Gastroesophageal sphincter (tissue), 4 donors: ENCODE measurements at regions not wholly inside any gene's neighbourhood (a gene's known extent, or its start where the extent isn't known, plus 50 kb on each side); places are given as distances from the start of the nearest gene placed in this dataset.
A peak's percentile ranks its signal among the peaks of the same experiment; 100 is the strongest.

ENCODE experiments used
- ATAC-seq: fragments of 150-250 bp; one replicate; pipeline ENCODE4 v1.9.1; 2016; ENCODE audit warnings: mild to moderate bottlenecking, moderate library complexity
- H3K27ac ChIP-seq, 4 donors: fragments of 200-600 bp; sonication (generic) in 3 of 4; 1 replicate in 3 of 4; 2 replicates in 1 of 4; pipeline ENCODE4 v1.5.1; 2016 to 2019
- H3K27me3 ChIP-seq: fragments of 200-600 bp; sonication (generic); one replicate; pipeline ENCODE4 v1.5.1; 2019
- H3K36me3 ChIP-seq, 2 donors: fragments of 200-600 bp; sonication (generic); one replicate each; pipeline ENCODE4 v1.5.1; 2019; ENCODE audit warnings: control low read depth in 1 of 2
- H3K4me1 ChIP-seq, 3 donors: fragments of 200-600 bp; sonication (generic); 1 replicate in 2 of 3; 2 replicates in 1 of 3; pipeline ENCODE4 v1.5.1; 2016 to 2019; ENCODE audit warnings: control low read depth in 2 of 3
- H3K4me3 ChIP-seq, 2 donors: fragments of 200-600 bp; sonication (generic); one replicate each; pipeline ENCODE4 v1.5.1; 2019; ENCODE audit warnings: mild to moderate bottlenecking in 1 of 2, moderate library complexity in 1 of 2
- H3K9me3 ChIP-seq, 3 donors: fragments of 200-600 bp; sonication (generic); one replicate each; pipeline ENCODE4 v1.5.1; 2017 to 2019; ENCODE audit warnings: control low read depth in 2 of 3
- EP300 ChIP-seq: sonication (generic); formaldehyde crosslinking; IDR thresholded peaks from one replicate; pipeline ENCODE4 v1.6.1; 2017; ENCODE audit warnings: antibody characterized with exemption, mild to moderate bottlenecking
- POLR2A ChIP-seq, 2 donors: fragments of 450-650 bp; IDR thresholded peaks; one replicate each; pipeline ENCODE4 v1.6.1; 2017; ENCODE audit warnings: antibody characterized with exemption in 2 of 2, mild to moderate bottlenecking in 2 of 2, moderate library complexity in 1 of 2
- POLR2AphosphoS5 ChIP-seq: sonication (generic); formaldehyde crosslinking; IDR thresholded peaks from one replicate; pipeline ENCODE4 v1.6.1; 2017; ENCODE audit warnings: antibody characterized with exemption
- WGBS, 2 donors: methylation state at CpG; one replicate each; pipeline ENCODE4 v1.1.5; 2018; ENCODE audit warnings: low coverage in 1 of 2; 5-methylcytosine and 5-hydroxymethylcytosine counted together
- TF ChIP-seq, protein P1 (sequence below), 4 experiments: fragments of 200-600 bp in 2 of 4; fragments of 450-650 bp in 2 of 4; sonication (generic) in 1 of 4; IDR thresholded peaks; one replicate each; pipeline ENCODE4 v1.5.1; 2017 to 2019; ENCODE audit warnings: antibody characterized with exemption in 4 of 4, mild to moderate bottlenecking in 2 of 4, moderate library complexity in 2 of 4

DNA sequence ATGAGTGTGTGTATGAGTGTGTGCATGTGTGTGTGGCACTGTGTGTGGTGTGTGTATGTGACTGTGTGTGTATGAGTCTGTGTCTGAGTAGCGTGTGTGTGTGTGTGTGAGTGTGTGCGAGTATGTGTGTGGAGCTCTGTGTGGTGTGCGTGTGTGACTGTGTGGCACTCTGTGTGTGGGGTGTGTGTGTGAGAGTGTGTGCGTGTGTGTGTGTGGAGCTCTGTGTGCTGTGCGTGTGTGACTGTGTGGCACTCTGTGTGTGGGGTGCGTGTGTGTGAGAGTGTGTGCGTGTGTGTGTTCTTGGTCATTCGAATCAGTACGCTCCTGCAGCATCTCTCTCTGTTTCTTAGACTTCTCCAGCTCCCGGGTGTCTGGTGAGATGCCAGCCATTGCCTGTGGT, 76.9 kb upstream of the TMEM132C start:
- 78 to 80% methylated on average over 6 to 7 of the region's 10 CpGs for WGBS, 2 donors
- Histone ChIP-seq H3K4me3 (no peak overlapping the region), H3K36me3 (no peaks in the 10 kb centered on the region), H3K4me1 (no peaks in the 10 kb centered on the region), H3K9me3 (no peaks in the 10 kb centered on the region), H3K27ac (no peak overlapping the region), H3K27me3 (peaks cover 32% of the 10 kb centered on the region)
- ATAC-seq = no peak
- no peak for TF ChIP-seq POLR2A (IDR thresholded peaks at IDR 0.05)
- no peak for TF ChIP-seq EP300
- TF ChIP-seq POLR2AphosphoS5 = no peak
- TF ChIP-seq, protein P1, sequence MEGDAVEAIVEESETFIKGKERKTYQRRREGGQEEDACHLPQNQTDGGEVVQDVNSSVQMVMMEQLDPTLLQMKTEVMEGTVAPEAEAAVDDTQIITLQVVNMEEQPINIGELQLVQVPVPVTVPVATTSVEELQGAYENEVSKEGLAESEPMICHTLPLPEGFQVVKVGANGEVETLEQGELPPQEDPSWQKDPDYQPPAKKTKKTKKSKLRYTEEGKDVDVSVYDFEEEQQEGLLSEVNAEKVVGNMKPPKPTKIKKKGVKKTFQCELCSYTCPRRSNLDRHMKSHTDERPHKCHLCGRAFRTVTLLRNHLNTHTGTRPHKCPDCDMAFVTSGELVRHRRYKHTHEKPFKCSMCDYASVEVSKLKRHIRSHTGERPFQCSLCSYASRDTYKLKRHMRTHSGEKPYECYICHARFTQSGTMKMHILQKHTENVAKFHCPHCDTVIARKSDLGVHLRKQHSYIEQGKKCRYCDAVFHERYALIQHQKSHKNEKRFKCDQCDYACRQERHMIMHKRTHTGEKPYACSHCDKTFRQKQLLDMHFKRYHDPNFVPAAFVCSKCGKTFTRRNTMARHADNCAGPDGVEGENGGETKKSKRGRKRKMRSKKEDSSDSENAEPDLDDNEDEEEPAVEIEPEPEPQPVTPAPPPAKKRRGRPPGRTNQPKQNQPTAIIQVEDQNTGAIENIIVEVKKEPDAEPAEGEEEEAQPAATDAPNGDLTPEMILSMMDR (IDR thresholded peaks at IDR 0.05) = no peak

DNA sequence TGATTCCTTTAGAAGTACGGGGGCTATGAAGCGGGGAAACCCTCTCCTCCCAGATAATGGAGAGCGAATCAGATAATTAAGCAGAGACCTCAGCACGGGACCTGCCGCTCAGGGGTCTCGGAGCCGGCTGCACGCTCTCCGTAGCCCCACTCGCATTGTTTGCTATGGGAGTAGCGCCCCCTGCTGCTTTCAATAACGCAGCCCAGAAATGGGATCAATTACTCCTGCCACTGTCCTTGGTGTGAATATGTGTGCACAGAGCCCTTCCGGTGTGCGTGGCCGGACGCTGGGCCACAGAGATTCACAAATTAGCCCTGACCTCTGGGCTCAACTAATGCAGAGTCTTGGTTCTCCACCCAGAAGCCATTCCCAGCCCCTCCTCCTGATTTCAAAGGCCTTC, 76.4 kb upstream of the TMEM132C start:
- no peak overlapping the region for H3K27ac ChIP-seq
- no peaks in the 10 kb centered on the region for H3K9me3 ChIP-seq
- TF ChIP-seq, protein P1 (IDR thresholded peaks at IDR 0.05) = peak in 2 of 4 experiments; percentile 14 to 35
- TF ChIP-seq EP300 (no peak), POLR2AphosphoS5 (no peak)
- H3K4me1 ChIP-seq = no peaks in the 10 kb centered on the region
- no peak for ATAC-seq
- 3% methylated on average over 9 of the region's 16 CpGs; no CpG with 5 or more reads in 1 of the 2 donors for WGBS, 2 donors
- no peak overlapping the region for H3K4me3 ChIP-seq
- no peaks in the 10 kb centered on the region for H3K36me3 ChIP-seq
- H3K27me3 ChIP-seq = peaks cover 34% of the 10 kb centered on the region

DNA sequence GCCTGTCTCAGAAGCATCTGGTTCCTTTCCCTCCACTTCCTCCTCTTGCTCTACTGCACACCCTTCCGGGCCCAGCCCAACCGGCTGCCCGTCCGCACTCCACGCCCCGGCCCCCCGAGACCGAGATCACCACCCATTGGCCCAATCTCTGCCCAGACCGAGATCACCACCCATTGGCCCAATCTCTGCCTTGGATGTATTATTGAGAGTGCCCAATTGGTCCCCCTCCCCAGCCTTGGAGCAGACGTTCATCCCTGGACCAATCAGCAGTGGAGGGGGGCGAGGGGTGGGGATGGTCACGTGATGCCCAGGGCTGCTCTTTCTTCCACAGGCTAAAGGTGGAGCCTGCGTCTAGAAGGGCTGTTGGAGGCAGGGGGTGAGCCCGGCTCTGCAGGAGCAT, 75.6 kb upstream of the TMEM132C start:
- no peaks in the 10 kb centered on the region for H3K4me1 ChIP-seq
- no peak overlapping the region for H3K4me3 ChIP-seq
- no peaks in the 10 kb centered on the region for H3K36me3 ChIP-seq
- no peak for TF ChIP-seq POLR2AphosphoS5
- no peaks in the 10 kb centered on the region for H3K9me3 ChIP-seq
- no peak overlapping the region for H3K27ac ChIP-seq
- H3K27me3 ChIP-seq = peaks cover 34% of the 10 kb centered on the region
- ATAC-seq = no peak
- 67% methylated on average over 9 of the region's 14 CpGs; no CpG with 5 or more reads in 1 of the 2 donors for WGBS, 2 donors

DNA sequence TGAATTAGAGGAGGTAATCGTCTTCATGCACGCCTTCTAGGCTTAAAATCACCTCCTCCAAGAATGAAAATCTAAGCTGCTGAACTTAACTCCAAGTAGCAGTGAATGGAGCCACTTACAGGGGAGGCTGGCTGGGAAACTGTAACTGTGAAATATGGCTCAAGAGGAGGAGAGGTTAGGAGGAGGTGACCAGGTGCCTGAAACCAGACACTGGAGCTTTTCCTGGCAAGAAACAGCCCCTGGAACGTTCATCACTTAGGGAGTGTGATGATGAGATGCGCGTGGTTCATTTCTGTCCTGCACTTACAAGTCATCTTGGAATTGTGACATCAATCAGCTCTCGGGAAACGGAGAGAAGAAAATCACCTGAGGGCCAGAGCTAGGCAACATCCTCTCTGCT, 62.3 kb upstream of the TMEM132C start:
- no peak for ATAC-seq
- Histone ChIP-seq H3K27ac (no peak overlapping the region), H3K4me3 (no peak overlapping the region), H3K9me3 (peaks cover 0 to 23% (median 0%) of the 10 kb centered on the region in 3 donors), H3K36me3 (no peaks in the 10 kb centered on the region), H3K4me1 (no peaks in the 10 kb centered on the region), H3K27me3 (peaks cover 5% of the 10 kb centered on the region)
- TF ChIP-seq POLR2AphosphoS5 (no peak), POLR2A (IDR thresholded peaks at IDR 0.05) (no peak), EP300 (no peak)
- TF ChIP-seq, protein P1 (IDR thresholded peaks at IDR 0.05) = no peak
- WGBS, 2 donors = 54 to 61% methylated on average over 4 of the region's 7 CpGs

DNA sequence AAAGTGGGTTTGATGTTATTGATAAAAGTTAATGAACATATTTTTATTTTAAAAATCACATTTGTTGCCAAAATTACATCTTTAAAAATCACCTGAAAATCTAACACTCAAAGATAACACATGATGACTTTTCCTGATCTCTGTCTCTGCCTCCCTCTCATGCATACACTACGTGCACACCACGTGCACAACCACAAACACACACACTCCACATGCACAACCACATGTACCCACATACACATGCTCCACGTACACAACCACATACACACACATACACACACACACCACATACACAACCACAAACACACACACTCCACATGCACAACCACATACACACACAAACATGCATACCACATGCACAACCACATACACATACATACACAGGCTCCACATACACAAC, 61.8 kb upstream of the TMEM132C start:
- Histone ChIP-seq H3K36me3 (no peaks in the 10 kb centered on the region), H3K4me3 (no peak overlapping the region), H3K9me3 (peaks cover 0 to 23% (median 0%) of the 10 kb centered on the region in 3 donors), H3K27ac (no peak overlapping the region), H3K27me3 (peaks cover 5% of the 10 kb centered on the region), H3K4me1 (no peaks in the 10 kb centered on the region)
- WGBS, 2 donors = 64 to 80% methylated on average over 3 of the region's 3 CpGs
- ATAC-seq = no peak
- no peak for TF ChIP-seq POLR2A (IDR thresholded peaks at IDR 0.05)
- no peak for TF ChIP-seq POLR2AphosphoS5
- no peak for TF ChIP-seq EP300
- TF ChIP-seq, protein P1 (IDR thresholded peaks at IDR 0.05) = no peak
